ENCODE measurements at regions not wholly inside any gene's neighbourhood (a gene's known extent, or its start where the extent isn't known, plus 50 kb on each side); places are given as distances from the start of the nearest gene placed in this dataset.

- 96% methylated on average over 6 of the region's 6 CpGs for WGBS
- no peaks in the 10 kb centered on the region for H3K36me3 ChIP-seq (ENCODE audit: control insufficient read depth in 2 of 2, insufficient read depth in 2 of 2, low read length in 1 of 2)
- no peak for DNase-seq (ENCODE audit: low read depth in 6 of 9, low spot score in 9 of 9)
- no peaks in the 10 kb centered on the region for H3K9me3 ChIP-seq (ENCODE audit: control insufficient read depth in 2 of 2, insufficient read depth in 1 of 2, low read length in 1 of 2)
- no peak overlapping the region for H3K27ac ChIP-seq (ENCODE audit: low read depth in 1 of 2, low read length in 1 of 2)
- no peaks in the 10 kb centered on the region for H3K27me3 ChIP-seq (ENCODE audit: control insufficient read depth in 2 of 2, insufficient read depth in 1 of 2, low read length in 1 of 2)
- H3K4me1 ChIP-seq (ENCODE audit: control insufficient read depth in 2 of 2, insufficient read depth in 2 of 2, low read length in 2 of 2), result peaks cover 4 to 32% of the 10 kb centered on the region in 2 donors
- no peak overlapping the region for H3K4me3 ChIP-seq (ENCODE audit: low read length in 2 of 2)
Observed at GRCh38 chr2:128624956-128625355, 306.3 kb upstream of the HS6ST1 start.

GRCh38 chr2:128625421-128625820 is 306.8 kb upstream of the HS6ST1 start:
- Histone ChIP-seq H3K36me3 (ENCODE audit: control insufficient read depth in 2 of 2, insufficient read depth in 2 of 2, low read length in 1 of 2) (no peaks in the 10 kb centered on the region), H3K27me3 (ENCODE audit: control insufficient read depth in 2 of 2, insufficient read depth in 1 of 2, low read length in 1 of 2) (no peaks in the 10 kb centered on the region), H3K4me3 (ENCODE audit: low read length in 2 of 2) (no peak overlapping the region), H3K4me1 (ENCODE audit: control insufficient read depth in 2 of 2, insufficient read depth in 2 of 2, low read length in 2 of 2) (peaks cover 4 to 32% of the 10 kb centered on the region in 2 donors), H3K27ac (ENCODE audit: low read depth in 1 of 2, low read length in 1 of 2) (no peak overlapping the region), H3K9me3 (ENCODE audit: control insufficient read depth in 2 of 2, insufficient read depth in 1 of 2, low read length in 1 of 2) (no peaks in the 10 kb centered on the region)
- no peak for DNase-seq (ENCODE audit: low read depth in 6 of 9, low spot score in 9 of 9)
- WGBS, result 94% methylated on average over 8 of the region's 8 CpGs

GRCh38 chr2:128625963-128626759 is 307.5 kb upstream of the HS6ST1 start:
- H3K9me3 ChIP-seq (ENCODE audit: control insufficient read depth in 2 of 2, insufficient read depth in 1 of 2, low read length in 1 of 2), result no peaks in the 10 kb centered on the region
- no peak for DNase-seq (ENCODE audit: low read depth in 6 of 9, low spot score in 9 of 9)
- H3K36me3 ChIP-seq (ENCODE audit: control insufficient read depth in 2 of 2, insufficient read depth in 2 of 2, low read length in 1 of 2), result no peaks in the 10 kb centered on the region
- H3K27me3 ChIP-seq (ENCODE audit: control insufficient read depth in 2 of 2, insufficient read depth in 1 of 2, low read length in 1 of 2), result no peaks in the 10 kb centered on the region
- no peak overlapping the region for H3K27ac ChIP-seq (ENCODE audit: low read depth in 1 of 2, low read length in 1 of 2)
- peaks cover 4 to 37% of the 10 kb centered on the region in 2 donors for H3K4me1 ChIP-seq (ENCODE audit: control insufficient read depth in 2 of 2, insufficient read depth in 2 of 2, low read length in 2 of 2)
- no peak overlapping the region for H3K4me3 ChIP-seq (ENCODE audit: low read length in 2 of 2)
- WGBS, result 97% methylated on average over 12 of the region's 12 CpGs

- no peaks in the 10 kb centered on the region for H3K36me3 ChIP-seq (ENCODE audit: control insufficient read depth in 2 of 2, insufficient read depth in 2 of 2, low read length in 1 of 2)
- no peak for DNase-seq (ENCODE audit: low read depth in 6 of 9, low spot score in 9 of 9)
- peaks cover 10 to 45% of the 10 kb centered on the region in 2 donors for H3K4me1 ChIP-seq (ENCODE audit: control insufficient read depth in 2 of 2, insufficient read depth in 2 of 2, low read length in 2 of 2)
- WGBS, result 95% methylated on average over 20 of the region's 20 CpGs
- no peaks in the 10 kb centered on the region for H3K27me3 ChIP-seq (ENCODE audit: control insufficient read depth in 2 of 2, insufficient read depth in 1 of 2, low read length in 1 of 2)
- H3K9me3 ChIP-seq (ENCODE audit: control insufficient read depth in 2 of 2, insufficient read depth in 1 of 2, low read length in 1 of 2), result no peaks in the 10 kb centered on the region
- no peak overlapping the region for H3K4me3 ChIP-seq (ENCODE audit: low read length in 2 of 2)
- H3K27ac ChIP-seq (ENCODE audit: low read depth in 1 of 2, low read length in 1 of 2), result no peak overlapping the region
Observed at GRCh38 chr2:128626760-128627511, 308.3 kb upstream of the HS6ST1 start.

- no peaks in the 10 kb centered on the region for H3K27me3 ChIP-seq (ENCODE audit: control insufficient read depth in 2 of 2, insufficient read depth in 1 of 2, low read length in 1 of 2)
- H3K36me3 ChIP-seq (ENCODE audit: control insufficient read depth in 2 of 2, insufficient read depth in 2 of 2, low read length in 1 of 2), result no peaks in the 10 kb centered on the region
- H3K4me1 ChIP-seq (ENCODE audit: control insufficient read depth in 2 of 2, insufficient read depth in 2 of 2, low read length in 2 of 2), result peaks cover 10 to 43% of the 10 kb centered on the region in 2 donors
- no peak for DNase-seq (ENCODE audit: low read depth in 6 of 9, low spot score in 9 of 9)
- WGBS, result 98% methylated on average over 7 of the region's 7 CpGs
- no peak overlapping the region for H3K4me3 ChIP-seq (ENCODE audit: low read length in 2 of 2)
- no peak overlapping the region for H3K27ac ChIP-seq (ENCODE audit: low read depth in 1 of 2, low read length in 1 of 2)
- no peaks in the 10 kb centered on the region for H3K9me3 ChIP-seq (ENCODE audit: control insufficient read depth in 2 of 2, insufficient read depth in 1 of 2, low read length in 1 of 2)
Observed at GRCh38 chr2:128628206-128628605, 309.5 kb upstream of the HS6ST1 start.

- H3K27ac ChIP-seq (ENCODE audit: low read depth in 1 of 2, low read length in 1 of 2), result no peak overlapping the region
- H3K27me3 ChIP-seq (ENCODE audit: control insufficient read depth in 2 of 2, insufficient read depth in 1 of 2, low read length in 1 of 2), result no peaks in the 10 kb centered on the region
- no peaks in the 10 kb centered on the region for H3K9me3 ChIP-seq (ENCODE audit: control insufficient read depth in 2 of 2, insufficient read depth in 1 of 2, low read length in 1 of 2)
- H3K4me1 ChIP-seq (ENCODE audit: control insufficient read depth in 2 of 2, insufficient read depth in 2 of 2, low read length in 2 of 2), result peaks cover 8 to 35% of the 10 kb centered on the region in 2 donors
- H3K4me3 ChIP-seq (ENCODE audit: low read length in 2 of 2), result no peak overlapping the region
- WGBS, result 93% methylated on average over 6 of the region's 6 CpGs
- DNase-seq (ENCODE audit: low read depth in 6 of 9, low spot score in 9 of 9), result no peak
- H3K36me3 ChIP-seq (ENCODE audit: control insufficient read depth in 2 of 2, insufficient read depth in 2 of 2, low read length in 1 of 2), result no peaks in the 10 kb centered on the region
Observed at GRCh38 chr2:128628996-128629395, 310.3 kb upstream of the HS6ST1 start.

- H3K27me3 ChIP-seq (ENCODE audit: control insufficient read depth in 2 of 2, insufficient read depth in 1 of 2, low read length in 1 of 2), result no peaks in the 10 kb centered on the region
- H3K9me3 ChIP-seq (ENCODE audit: control insufficient read depth in 2 of 2, insufficient read depth in 1 of 2, low read length in 1 of 2), result no peaks in the 10 kb centered on the region
- H3K36me3 ChIP-seq (ENCODE audit: control insufficient read depth in 2 of 2, insufficient read depth in 2 of 2, low read length in 1 of 2), result no peaks in the 10 kb centered on the region
- no peak overlapping the region for H3K27ac ChIP-seq (ENCODE audit: low read depth in 1 of 2, low read length in 1 of 2)
- DNase-seq (ENCODE audit: low read depth in 6 of 9, low spot score in 9 of 9), result peak in 3 of 9 donors; percentile 31 to 65 (median 44)
- H3K4me3 ChIP-seq (ENCODE audit: low read length in 2 of 2), result no peak overlapping the region
- peaks cover 6 to 19% of the 10 kb centered on the region in 2 donors for H3K4me1 ChIP-seq (ENCODE audit: control insufficient read depth in 2 of 2, insufficient read depth in 2 of 2, low read length in 2 of 2)
- whole genome bisulfite sequencing, result 44% methylated on average over 12 of the region's 12 CpGs
Observed at GRCh38 chr2:128630974-128631697, 312.5 kb upstream of the HS6ST1 start.

GRCh38 chr2:128631698-128632500 is 313.2 kb upstream of the HS6ST1 start:
- Histone ChIP-seq H3K27me3 (ENCODE audit: control insufficient read depth in 2 of 2, insufficient read depth in 1 of 2, low read length in 1 of 2) (no peaks in the 10 kb centered on the region), H3K4me3 (ENCODE audit: low read length in 2 of 2) (no peak overlapping the region), H3K9me3 (ENCODE audit: control insufficient read depth in 2 of 2, insufficient read depth in 1 of 2, low read length in 1 of 2) (no peaks in the 10 kb centered on the region), H3K36me3 (ENCODE audit: control insufficient read depth in 2 of 2, insufficient read depth in 2 of 2, low read length in 1 of 2) (no peaks in the 10 kb centered on the region), H3K4me1 (ENCODE audit: control insufficient read depth in 2 of 2, insufficient read depth in 2 of 2, low read length in 2 of 2) (peaks cover 6 to 23% of the 10 kb centered on the region in 2 donors), H3K27ac (ENCODE audit: low read depth in 1 of 2, low read length in 1 of 2) (no peak overlapping the region)
- 92% methylated on average over 15 of the region's 15 CpGs for WGBS
- DNase-seq (ENCODE audit: low read depth in 6 of 9, low spot score in 9 of 9), result no peak

Data from thymus (tissue), 11 donors.